Mesothelial cell of epicardium (in vitro differentiated cells): ENCODE measurements at regions not wholly inside any gene's neighbourhood (a gene's known extent, or its start where the extent isn't known, plus 50 kb on each side); places are given as distances from the start of the nearest gene placed in this dataset.
A peak's percentile ranks its signal among the peaks of the same experiment; 100 is the strongest.

Experiments
- DNase-seq, 2 experiments: peaks; one replicate each; pipeline ENCODE4 v3.0.0; 2021; ENCODE audit warnings: low spot score in 2 of 2; ENCODE audit not compliant: unreplicated experiment in 2 of 2
- H3K27ac Mint-ChIP-seq: 2 replicates; pipeline ENCODE4 v1.8.0; 2021; ENCODE audit warnings: mixed read lengths
- H3K27me3 Mint-ChIP-seq: 2 replicates; pipeline ENCODE4 v1.8.0; 2021; ENCODE audit warnings: low read depth, mixed read lengths
- H3K36me3 Mint-ChIP-seq: 2 replicates; pipeline ENCODE4 v1.8.0; 2021; ENCODE audit warnings: mixed read lengths
- H3K4me1 Mint-ChIP-seq: 2 replicates; pipeline ENCODE4 v1.8.0; 2021; ENCODE audit warnings: mixed read lengths
- H3K4me3 Mint-ChIP-seq: 2 replicates; pipeline ENCODE4 v1.8.0; 2021; ENCODE audit warnings: mild to moderate bottlenecking, moderate library complexity, mixed read lengths
- H3K9me3 Mint-ChIP-seq: 2 replicates; pipeline ENCODE4 v1.8.0; 2021; ENCODE audit warnings: mixed read lengths
- CTCF ChIP-seq: fragments of 200-600 bp; sonication (generic); IDR thresholded peaks from one replicate; pipeline ENCODE4 v1.5.0; 2021; ENCODE audit warnings: antibody characterized with exemption; ENCODE audit not compliant: unreplicated experiment

GRCh38 chr2:236963631-236964182 is 122.0 kb upstream of the COPS8 start:
- no peak overlapping the region for H3K27ac Mint-ChIP-seq
- DNase-seq = no peak
- H3K4me1 Mint-ChIP-seq = peaks cover 22% of the 10 kb centered on the region

DNA sequence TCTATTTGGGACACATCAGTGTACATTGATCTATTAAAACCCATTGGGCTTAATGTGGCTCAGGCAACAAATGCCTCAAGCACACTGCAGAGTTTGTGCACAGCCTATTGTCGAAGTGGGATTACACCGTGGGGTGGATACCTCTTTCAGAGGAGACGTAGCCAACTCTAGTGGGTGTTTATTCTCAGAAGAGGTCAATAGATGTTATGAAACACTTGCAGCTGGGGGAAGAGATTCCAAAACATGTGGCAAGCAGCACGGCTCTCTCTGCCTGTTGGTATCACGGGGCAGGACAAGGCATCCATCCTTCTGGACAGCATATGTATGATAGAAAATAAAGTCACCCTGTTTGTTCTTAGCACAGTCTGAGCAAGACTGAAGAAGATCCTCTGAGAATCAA is 121.4 kb upstream of the COPS8 start:
- Mint-ChIP-seq H3K27me3 (no peaks in the 10 kb centered on the region), H3K27ac (no peak overlapping the region), H3K36me3 (peaks cover 9% of the 10 kb centered on the region), H3K4me3 (no peak overlapping the region), H3K4me1 (peaks cover 28% of the 10 kb centered on the region), H3K9me3 (peaks cover 11% of the 10 kb centered on the region)
- no peak for DNase-seq
- TF ChIP-seq CTCF = no peak

More at GRCh38 chr2:236963631-236964182, 122.0 kb upstream of the COPS8 start:
- H3K36me3 Mint-ChIP-seq = peaks cover 9% of the 10 kb centered on the region
- no peak for TF ChIP-seq CTCF
- peaks cover 11% of the 10 kb centered on the region for H3K9me3 Mint-ChIP-seq
- no peaks in the 10 kb centered on the region for H3K27me3 Mint-ChIP-seq
- no peak overlapping the region for H3K4me3 Mint-ChIP-seq

- H3K27me3 Mint-ChIP-seq = no peaks in the 10 kb centered on the region
These were observed 120.5 kb upstream of the COPS8 start for GRCh38 chr2:236965021-236965840.

GRCh38 chr2:236965841-236966096 is 119.9 kb upstream of the COPS8 start:
- Mint-ChIP-seq H3K4me3 (no peak overlapping the region), H3K9me3 (peaks cover 3% of the 10 kb centered on the region), H3K27ac (no peak overlapping the region), H3K36me3 (no peaks in the 10 kb centered on the region), H3K27me3 (no peaks in the 10 kb centered on the region), H3K4me1 (peaks cover 41% of the 10 kb centered on the region)
- DNase-seq = no peak
- no peak for TF ChIP-seq CTCF

More at GRCh38 chr2:236965021-236965840, 120.5 kb upstream of the COPS8 start:
- Mint-ChIP-seq H3K9me3 (peaks cover 3% of the 10 kb centered on the region), H3K36me3 (peaks cover under 1% of the 10 kb centered on the region), H3K4me3 (no peak overlapping the region), H3K4me1 (peaks cover 37% of the 10 kb centered on the region), H3K27ac (no peak overlapping the region)
- TF ChIP-seq CTCF = no peak
- no peak for DNase-seq

GRCh38 chr2:236967499-236967783 is 118.2 kb upstream of the COPS8 start:
- H3K9me3 Mint-ChIP-seq = no peaks in the 10 kb centered on the region
- no peaks in the 10 kb centered on the region for H3K36me3 Mint-ChIP-seq
- TF ChIP-seq CTCF = no peak
- DNase-seq = no peak
- no peaks in the 10 kb centered on the region for H3K27me3 Mint-ChIP-seq
- H3K27ac Mint-ChIP-seq = peak overlapping the region; percentile 67
- H3K4me3 Mint-ChIP-seq = no peak overlapping the region
- peaks cover 57% of the 10 kb centered on the region for H3K4me1 Mint-ChIP-seq
